ENCODE measurements at regions not wholly inside any gene's neighbourhood (a gene's known extent, or its start where the extent isn't known, plus 50 kb on each side); places are given as distances from the start of the nearest gene placed in this dataset.

- H3K4me3 ChIP-seq, result no peak overlapping the region
- intact Hi-C loops (cut with DNase I; ENCODE audit: low total_unique reads), result no loop called here
Observed at GRCh38 chr3:105938101-105938500, 69.3 kb upstream of the CBLB start.

GRCh38 chr3:105938806-105939205 is 70.0 kb upstream of the CBLB start:
- H3K27ac ChIP-seq, result no peak overlapping the region
- no peaks in the 10 kb centered on the region for H3K9me3 ChIP-seq
- no peaks in the 10 kb centered on the region for H3K27me3 ChIP-seq
- H3K4me3 ChIP-seq, result no peak overlapping the region
- H3K4me1 ChIP-seq, result no peaks in the 10 kb centered on the region
- no peak for DNase-seq
- H3K36me3 ChIP-seq, result no peaks in the 10 kb centered on the region
- intact Hi-C loops (cut with DNase I; ENCODE audit: low total_unique reads), result no loop called here
- TF ChIP-seq CTCF (IDR thresholded peaks at IDR 0.05) (no peak), POLR2A (IDR thresholded peaks at IDR 0.05) (no peak)

More at GRCh38 chr3:105938101-105938500, 69.3 kb upstream of the CBLB start:
- Histone ChIP-seq H3K27ac (peak overlapping the region in 1 of 2 donors; percentile 11), H3K27me3 (no peaks in the 10 kb centered on the region), H3K9me3 (no peaks in the 10 kb centered on the region), H3K36me3 (no peaks in the 10 kb centered on the region), H3K4me1 (no peaks in the 10 kb centered on the region)
- no peak for DNase-seq
- TF ChIP-seq POLR2A (IDR thresholded peaks at IDR 0.05) (no peak), CTCF (IDR thresholded peaks at IDR 0.05) (no peak)

DNA sequence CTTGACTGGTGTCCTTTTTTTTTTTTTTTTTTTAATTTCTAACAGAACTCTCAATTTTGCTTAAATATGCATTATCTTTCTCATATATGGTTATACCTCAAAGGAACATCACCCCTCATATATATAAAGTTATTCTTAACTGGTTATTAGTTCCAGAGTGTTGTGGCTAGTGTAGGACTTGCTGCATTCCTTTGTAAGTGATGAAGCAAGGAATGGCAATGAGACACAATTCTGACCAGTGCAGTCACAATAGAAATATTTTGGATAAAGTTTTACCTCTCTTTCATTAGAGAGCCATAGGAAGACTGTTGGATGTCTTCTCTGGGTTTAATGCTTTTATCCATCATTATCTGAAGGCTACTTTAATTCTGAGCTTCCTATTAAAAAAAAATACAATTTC is 75.5 kb upstream of the CBLB start:
- Histone ChIP-seq H3K27me3 (no peaks in the 10 kb centered on the region), H3K36me3 (no peaks in the 10 kb centered on the region), H3K4me1 (no peaks in the 10 kb centered on the region), H3K4me3 (no peak overlapping the region), H3K27ac (no peak overlapping the region), H3K9me3 (no peaks in the 10 kb centered on the region)
- DNase-seq, result no peak
- intact Hi-C loops (cut with DNase I; ENCODE audit: low total_unique reads), result no loop called here
- TF ChIP-seq CTCF (IDR thresholded peaks at IDR 0.05) (no peak), POLR2A (IDR thresholded peaks at IDR 0.05) (no peak)

- no peaks in the 10 kb centered on the region for H3K27me3 ChIP-seq
- intact Hi-C loops (cut with DNase I; ENCODE audit: low total_unique reads), result no loop called here
- no peaks in the 10 kb centered on the region for H3K36me3 ChIP-seq
- no peaks in the 10 kb centered on the region for H3K9me3 ChIP-seq
- TF ChIP-seq POLR2A (IDR thresholded peaks at IDR 0.05), result no peak
- no peak for TF ChIP-seq CTCF (IDR thresholded peaks at IDR 0.05)
- DNase-seq, result no peak
- no peak overlapping the region for H3K4me3 ChIP-seq
- no peaks in the 10 kb centered on the region for H3K4me1 ChIP-seq
- H3K27ac ChIP-seq, result no peak overlapping the region
Observed at GRCh38 chr3:105944721-105945120, 75.9 kb upstream of the CBLB start.

DNA sequence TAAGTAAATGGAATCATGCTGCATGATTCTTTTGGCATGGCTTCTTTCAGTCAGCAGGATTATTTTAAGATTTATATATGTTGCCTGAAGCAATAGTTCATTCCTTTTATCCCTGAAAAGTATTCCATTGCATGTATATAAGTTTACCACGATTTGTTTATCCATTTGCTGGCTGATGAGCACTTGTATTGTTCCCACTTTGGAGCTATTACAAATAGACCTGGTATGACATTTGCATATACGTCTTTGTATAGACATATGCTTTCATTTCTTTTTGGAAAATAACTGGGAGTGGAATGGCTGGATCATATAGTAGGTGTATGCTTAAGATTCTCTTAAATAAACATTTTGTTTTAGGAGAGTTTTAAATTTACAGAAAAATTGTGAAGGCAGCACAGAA is 79.3 kb upstream of the CBLB start:
- Histone ChIP-seq H3K4me1 (no peaks in the 10 kb centered on the region), H3K27me3 (no peaks in the 10 kb centered on the region), H3K36me3 (no peaks in the 10 kb centered on the region), H3K27ac (no peak overlapping the region), H3K4me3 (no peak overlapping the region), H3K9me3 (no peaks in the 10 kb centered on the region)
- TF ChIP-seq CTCF (IDR thresholded peaks at IDR 0.05), result no peak
- no peak for TF ChIP-seq POLR2A (IDR thresholded peaks at IDR 0.05)
- no peak for DNase-seq
- intact Hi-C loops (cut with DNase I; ENCODE audit: low total_unique reads), result no loop called here

Measured in uterus (tissue), 3 donors.